HG03039 (cell line): ENCODE measurements at regions not wholly inside any gene's neighbourhood (a gene's known extent, or its start where the extent isn't known, plus 50 kb on each side); places are given as distances from the start of the nearest gene placed in this dataset.
"Not testable (repeated sequence)": the region's sequence is repeated elsewhere in the genome, so short reads cannot be mapped to it uniquely, and the experiment has no call there.

Experiments
- ATAC-seq: cut with Tn5 transposase; IDR thresholded peaks from one replicate; pipeline ENCODE4 v1.9.1; 2021; ENCODE audit warnings: mild to moderate bottlenecking, moderate library complexity; ENCODE audit not compliant: unreplicated experiment

GRCh38 chr3:71964170-71964569 is 179.2 kb upstream of the PROK2 start:
- no peak for ATAC-seq

- no peak for ATAC-seq
These were observed 177.8 kb upstream of the PROK2 start for GRCh38 chr3:71962561-71963240.

DNA sequence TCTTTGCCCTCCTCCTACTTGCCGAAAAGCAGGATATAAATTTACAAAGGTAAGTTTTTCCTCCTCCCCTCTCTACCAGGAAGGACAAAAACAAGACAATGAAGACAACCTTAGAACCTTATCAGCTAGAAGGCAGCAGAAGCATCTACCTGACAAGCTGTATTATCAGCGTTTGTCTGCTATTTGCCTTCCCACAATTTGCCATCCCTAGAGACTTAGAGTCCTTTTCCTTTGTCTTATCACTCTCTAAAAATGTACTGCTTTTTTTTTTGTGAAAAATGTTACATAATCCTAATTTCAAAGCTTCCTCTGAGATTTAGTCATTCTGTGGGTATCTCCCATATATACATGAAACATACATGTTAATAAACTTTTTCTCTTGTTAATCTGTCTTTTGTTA is 176.9 kb upstream of the PROK2 start:
- ATAC-seq = no peak

- ATAC-seq = no peak
These were observed 176.4 kb upstream of the PROK2 start for GRCh38 chr3:71961378-71961777.

DNA sequence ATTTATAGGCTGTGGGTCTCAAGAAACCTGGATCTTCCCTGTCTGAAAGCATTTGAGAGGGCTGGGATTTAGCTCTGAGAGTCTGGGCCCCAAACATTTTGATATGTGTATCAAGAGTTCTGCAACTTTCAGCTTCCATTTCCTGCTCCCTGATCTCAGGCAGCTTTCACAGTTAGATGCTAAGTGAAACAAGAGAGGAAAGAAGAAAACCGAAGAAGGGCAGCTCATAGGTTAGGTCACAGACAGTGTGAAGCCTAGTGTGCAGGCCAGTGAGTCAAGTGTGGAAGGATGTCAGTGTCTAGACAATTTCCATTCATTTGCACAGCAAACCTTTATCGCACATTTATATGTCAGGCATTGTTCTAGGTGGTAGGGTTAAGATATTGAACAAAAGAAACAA is 173.6 kb upstream of the PROK2 start:
- no peak for ATAC-seq

GRCh38 chr3:71956716-71957115 is 171.8 kb upstream of the PROK2 start:
- ATAC-seq = no peak

GRCh38 chr3:71956069-71956340 is 171.1 kb upstream of the PROK2 start:
- ATAC-seq = no peak

DNA sequence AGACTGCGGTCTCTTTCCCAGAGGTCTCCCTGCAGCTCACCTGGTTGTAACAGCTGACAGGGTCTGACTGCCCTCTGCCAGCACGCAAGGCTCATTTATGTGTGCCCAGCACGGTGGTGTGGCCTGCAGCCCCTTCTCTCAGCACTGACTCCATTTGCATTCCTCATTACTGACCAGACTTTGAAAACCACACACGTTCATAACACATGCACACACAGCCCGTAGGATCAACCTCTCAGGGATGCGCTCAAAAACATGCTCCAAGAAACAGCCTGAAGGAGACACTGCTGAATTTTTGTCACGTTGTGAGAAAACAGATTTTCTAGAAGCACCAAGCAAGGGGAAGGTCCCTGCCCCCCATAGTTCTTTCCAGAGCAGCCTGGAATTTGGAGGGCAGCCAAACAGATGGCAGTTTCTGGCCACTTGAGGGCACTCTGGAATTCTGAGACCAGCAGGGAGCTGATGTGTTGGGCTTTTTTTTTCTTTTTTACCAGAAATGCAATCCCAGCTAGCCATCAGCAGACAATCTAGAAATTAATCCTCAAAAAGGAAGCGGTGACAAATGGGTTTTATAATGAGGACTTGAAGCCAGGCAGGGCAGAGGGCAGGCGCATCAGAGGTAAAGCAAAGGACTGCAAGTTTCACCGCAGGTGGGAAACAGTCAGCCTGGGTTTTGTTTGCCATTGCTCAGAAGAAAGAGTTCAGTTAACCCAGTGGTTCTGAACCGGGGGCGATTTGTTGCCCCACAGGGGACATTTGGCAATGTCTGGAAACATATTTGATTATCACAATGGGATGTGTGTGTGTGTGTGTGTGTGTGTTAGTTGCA is 170.5 kb upstream of the PROK2 start:
- no peak for ATAC-seq

- ATAC-seq = no peak
These were observed 166.9 kb upstream of the PROK2 start for GRCh38 chr3:71951842-71952241.

DNA sequence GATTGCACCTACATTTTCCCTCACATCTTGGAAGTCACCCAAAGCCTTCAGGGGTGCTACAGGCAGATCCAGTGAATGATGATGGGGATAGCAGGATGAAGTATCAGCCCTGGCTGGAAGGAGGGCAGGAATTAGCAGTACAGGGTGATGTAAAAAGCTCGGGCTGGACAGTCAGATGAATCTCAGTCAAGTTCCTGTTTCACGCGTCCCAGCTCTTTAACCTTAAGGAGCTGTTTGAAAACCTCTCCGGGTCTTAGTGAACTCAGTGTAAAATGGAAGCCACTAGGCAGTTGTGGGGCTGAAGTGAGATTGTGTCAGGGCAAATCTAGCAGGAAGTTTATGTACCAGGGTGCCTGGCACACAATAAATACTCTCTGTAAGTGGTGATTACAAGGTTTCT is 166.4 kb upstream of the PROK2 start:
- ATAC-seq = no peak

DNA sequence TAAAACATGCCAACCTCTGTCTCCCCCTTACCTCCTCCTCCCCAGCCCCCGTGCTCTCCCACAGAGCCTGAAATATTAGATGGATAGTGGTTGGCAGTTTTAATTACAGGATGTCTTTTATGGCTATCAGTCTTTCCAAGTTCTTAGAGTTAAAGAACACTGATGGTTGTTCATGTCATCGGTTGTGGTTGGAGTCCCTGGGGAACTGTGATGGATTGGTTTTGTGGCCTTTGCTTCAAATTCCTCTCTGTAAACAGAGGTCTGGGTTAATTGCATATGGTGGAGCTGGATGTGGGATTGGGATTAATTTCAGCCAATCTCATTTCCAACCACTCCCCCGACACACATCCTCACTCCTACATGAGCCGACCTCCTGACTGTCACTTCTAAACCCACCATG is 164.5 kb upstream of the PROK2 start:
- no peak for ATAC-seq

- no peak for ATAC-seq
These were observed 159.6 kb upstream of the PROK2 start for GRCh38 chr3:71944482-71945065.

DNA sequence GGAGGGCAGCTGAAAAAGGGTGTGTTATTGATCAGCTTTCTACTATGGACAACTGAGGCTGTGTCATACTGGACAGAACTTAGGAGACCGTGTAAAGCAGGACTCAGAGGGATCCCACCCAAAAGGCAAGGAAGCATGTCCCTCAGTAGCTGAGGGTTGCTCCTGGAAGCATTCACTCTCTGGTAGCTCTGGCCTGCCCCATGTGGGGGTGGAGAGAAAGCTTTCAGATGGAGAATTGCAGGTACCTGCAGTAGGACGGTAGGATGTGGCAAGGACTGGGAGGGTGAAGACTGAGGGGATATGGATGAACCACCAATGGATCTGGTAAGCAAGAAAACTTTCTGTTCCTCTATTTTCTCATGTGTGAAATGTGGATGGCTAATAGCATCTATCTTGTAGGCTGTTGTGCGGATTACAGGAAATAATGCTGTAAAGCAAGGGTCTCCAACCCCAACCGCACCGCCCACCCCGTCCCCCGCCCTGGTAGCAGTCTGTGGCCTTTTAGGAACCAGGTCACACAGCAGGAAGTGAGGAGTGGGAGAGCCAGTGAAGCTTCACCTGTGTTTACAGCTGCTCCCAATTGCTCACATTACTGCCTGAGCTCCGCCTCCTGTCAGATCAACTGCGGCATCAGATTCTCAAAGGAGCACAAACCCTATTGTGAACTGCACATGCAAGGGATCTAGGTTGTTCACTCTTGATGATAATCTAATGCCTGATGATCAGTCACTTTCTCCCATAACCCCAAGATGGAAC is 157.7 kb upstream of the PROK2 start:
- ATAC-seq = no peak

DNA sequence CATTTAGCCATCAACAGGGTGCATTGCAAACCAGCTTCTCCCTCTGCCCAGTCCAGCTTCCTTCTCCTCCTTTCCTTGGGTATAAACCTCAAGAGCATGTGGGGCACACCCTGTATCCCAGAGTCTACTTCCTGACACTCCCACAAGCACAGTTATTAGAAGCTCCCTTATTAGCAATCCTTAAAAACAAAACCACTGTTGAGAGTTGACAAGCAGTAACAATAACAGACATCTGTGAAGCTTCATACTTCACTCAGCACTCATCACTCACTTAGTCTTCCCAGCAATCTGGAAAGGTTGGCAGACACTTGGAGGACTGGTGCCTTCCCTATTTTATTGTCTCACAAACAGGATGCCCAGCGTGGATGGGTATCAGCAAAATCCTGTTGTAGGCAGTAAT is 155.5 kb upstream of the PROK2 start:
- no peak for ATAC-seq

- not testable (repeated sequence) for ATAC-seq
These were observed 153.1 kb upstream of the PROK2 start for GRCh38 chr3:71938081-71938480.

GRCh38 chr3:71936681-71937080 is 151.7 kb upstream of the PROK2 start:
- ATAC-seq = no peak

DNA sequence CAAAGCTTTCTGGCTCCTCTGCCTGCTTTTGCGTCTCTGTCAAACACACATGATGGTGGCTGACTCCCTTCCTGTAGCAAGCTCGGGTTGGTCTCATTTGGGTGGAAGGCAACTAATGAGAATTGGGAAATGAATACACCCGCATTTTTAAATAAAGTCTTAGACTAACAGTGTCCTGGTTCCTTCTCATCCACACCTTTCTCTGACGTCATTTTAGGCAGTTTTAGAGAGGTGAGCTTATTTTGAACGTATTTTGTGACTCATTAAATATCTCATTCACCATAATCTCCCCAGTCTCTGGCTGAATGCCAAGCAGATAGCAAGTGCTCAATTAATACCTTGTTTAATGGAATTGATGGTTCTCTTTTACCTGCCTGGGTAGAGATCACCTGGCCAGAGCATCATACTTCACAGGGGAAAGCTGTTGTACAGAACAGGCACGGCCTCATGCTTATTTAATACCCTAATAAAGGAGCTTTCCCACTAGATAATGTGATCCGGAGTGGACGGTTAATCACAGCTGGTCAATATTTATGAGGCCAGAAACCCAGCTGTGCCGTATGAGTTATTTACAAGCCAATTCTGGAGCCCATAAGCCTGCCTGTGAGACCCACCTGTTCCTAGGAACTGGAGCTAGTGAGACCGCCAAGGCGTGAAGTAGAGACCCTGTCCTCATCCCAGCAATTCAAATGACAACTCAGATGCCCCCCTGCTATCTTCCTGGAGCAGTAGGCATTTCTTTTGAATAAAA is 149.7 kb upstream of the PROK2 start:
- ATAC-seq = no peak

DNA sequence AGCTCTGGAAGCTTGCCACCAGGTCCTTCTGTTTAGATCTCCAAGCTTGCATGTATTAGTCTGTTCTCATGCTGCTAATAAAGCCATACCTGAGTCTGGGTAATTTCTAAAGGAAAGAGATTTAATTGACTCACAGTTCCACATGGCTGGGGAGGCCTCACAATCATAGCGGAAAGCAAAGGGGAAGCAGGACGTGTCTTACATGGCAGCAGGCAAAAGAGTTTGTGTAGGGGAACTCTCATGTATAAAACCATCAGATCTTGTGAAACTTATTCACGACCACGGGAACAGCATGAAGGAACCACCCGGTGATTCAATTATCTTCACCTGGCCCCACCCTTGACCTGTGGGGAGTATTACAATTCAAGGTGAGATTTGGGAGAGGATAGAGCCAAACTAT is 147.0 kb upstream of the PROK2 start:
- ATAC-seq = no peak

DNA sequence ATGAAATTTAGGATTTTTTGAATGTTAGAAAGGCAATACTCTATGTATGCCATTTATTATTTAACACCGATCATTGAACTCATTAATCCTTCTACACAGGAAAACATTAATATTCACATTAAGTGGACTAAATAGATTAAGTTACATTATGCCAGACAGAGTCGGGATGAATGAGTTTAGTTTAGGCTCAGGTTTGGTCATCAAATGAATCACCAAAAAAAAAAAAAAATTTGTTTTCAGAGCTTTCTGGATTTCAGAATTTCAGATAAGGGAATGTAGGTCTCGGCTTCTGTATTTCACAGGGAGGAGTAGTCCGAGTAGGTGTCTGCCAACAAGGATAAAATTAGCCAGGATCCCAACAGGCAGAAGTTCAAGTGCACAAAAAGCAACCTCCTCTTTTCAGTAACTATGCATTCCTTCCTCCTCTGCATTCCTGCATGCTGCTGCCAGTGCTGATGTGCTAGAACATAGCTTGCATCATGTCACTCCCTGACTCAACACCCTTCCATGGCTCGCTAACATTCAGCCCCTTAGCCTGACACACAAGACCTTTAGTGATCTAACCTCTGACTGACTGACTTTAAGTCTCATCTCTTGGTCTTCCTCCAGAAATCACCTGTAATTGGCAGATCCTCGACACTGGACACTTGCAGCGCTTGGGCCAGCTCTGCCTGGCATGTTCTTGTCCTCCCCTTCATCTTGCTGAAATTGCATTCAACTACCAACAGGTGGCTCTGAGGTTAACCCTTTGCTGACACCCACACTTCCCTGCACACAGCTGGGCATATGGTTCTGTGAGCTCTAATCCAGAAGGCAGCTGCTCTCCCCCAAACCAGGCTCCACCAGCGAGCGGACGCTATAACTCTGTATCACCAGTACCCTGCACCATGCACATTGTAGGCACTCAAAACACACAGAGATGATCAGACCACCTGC is 145.4 kb upstream of the PROK2 start:
- ATAC-seq = no peak

GRCh38 chr3:71928212-71928611 is 143.3 kb upstream of the PROK2 start:
- no peak for ATAC-seq
